Esophagus muscularis mucosa (tissue), 4 donors: ENCODE measurements at regions not wholly inside any gene's neighbourhood (a gene's known extent, or its start where the extent isn't known, plus 50 kb on each side); places are given as distances from the start of the nearest gene placed in this dataset.

ENCODE experiments used
- DNase-seq: peaks from one replicate; pipeline ENCODE4 v3.0.0-alpha.2; 2017; ENCODE audit errors: extremely low spot score
- H3K27ac ChIP-seq, 4 donors: fragments of 200-600 bp; sonication (generic); replicated peaks in 1 of 4; 1 replicate in 3 of 4; 2 replicates in 1 of 4; pipeline ENCODE4 v1.5.1; 2016 to 2019; ENCODE audit warnings: mild to moderate bottlenecking in 1 of 4
- H3K27me3 ChIP-seq, 4 donors: fragments of 200-600 bp; sonication (generic); one replicate each; pipeline versions ENCODE4 v1.5.1 to v1.6.0; 2016 to 2019
- H3K36me3 ChIP-seq, 4 donors: fragments of 200-600 bp; sonication (generic); one replicate each; pipeline ENCODE4 v1.5.1; 2016 to 2019
- H3K4me1 ChIP-seq, 4 donors: fragments of 200-600 bp; sonication (generic); one replicate each; pipeline ENCODE4 v1.5.1; 2016 to 2019
- H3K4me3 ChIP-seq, 4 donors: fragments of 200-600 bp; sonication (generic); 1 replicate in 2 of 4; 2 replicates in 2 of 4; pipeline ENCODE4 v1.5.1; 2016 to 2019; ENCODE audit warnings: mild to moderate bottlenecking in 4 of 4, moderate library complexity in 1 of 4
- H3K9me3 ChIP-seq, 4 donors: fragments of 200-600 bp; sonication (generic); 1 replicate in 3 of 4; 2 replicates in 1 of 4; pipeline ENCODE4 v1.5.1; 2016 to 2019
- EP300 ChIP-seq: sonication (generic); formaldehyde crosslinking; IDR thresholded peaks from one replicate; pipeline ENCODE4 v1.6.1; 2017; ENCODE audit warnings: antibody characterized with exemption
- POLR2A ChIP-seq: fragments of 450-650 bp; IDR thresholded peaks from one replicate; pipeline ENCODE4 v1.6.1; 2017; ENCODE audit warnings: antibody characterized with exemption, moderate library complexity, mild to moderate bottlenecking, low read depth
- POLR2AphosphoS5 ChIP-seq, 2 donors: sonication (generic); formaldehyde crosslinking; IDR thresholded peaks; one replicate each; pipeline ENCODE4 v1.6.1; 2017; ENCODE audit warnings: antibody characterized with exemption in 2 of 2
- WGBS: methylation state at CpG from one replicate; pipeline ENCODE4 v1.1.5; 2018; 5-methylcytosine and 5-hydroxymethylcytosine counted together
- intact Hi-C: fragments of 100-400 bp; cut with DNase I; formaldehyde crosslinking; loops from one replicate; pipeline ENCODE4 v1.15.1; 2023
- TF ChIP-seq, protein P1 (sequence below), 3 experiments: fragments of 200-600 bp in 2 of 3; fragments of 450-650 bp in 1 of 3; sonication (generic) in 2 of 3; IDR thresholded peaks; one replicate each; pipeline ENCODE4 v1.5.1; 2017 to 2019; ENCODE audit warnings: antibody characterized with exemption in 3 of 3, mild to moderate bottlenecking in 2 of 3, moderate library complexity in 1 of 3

DNA sequence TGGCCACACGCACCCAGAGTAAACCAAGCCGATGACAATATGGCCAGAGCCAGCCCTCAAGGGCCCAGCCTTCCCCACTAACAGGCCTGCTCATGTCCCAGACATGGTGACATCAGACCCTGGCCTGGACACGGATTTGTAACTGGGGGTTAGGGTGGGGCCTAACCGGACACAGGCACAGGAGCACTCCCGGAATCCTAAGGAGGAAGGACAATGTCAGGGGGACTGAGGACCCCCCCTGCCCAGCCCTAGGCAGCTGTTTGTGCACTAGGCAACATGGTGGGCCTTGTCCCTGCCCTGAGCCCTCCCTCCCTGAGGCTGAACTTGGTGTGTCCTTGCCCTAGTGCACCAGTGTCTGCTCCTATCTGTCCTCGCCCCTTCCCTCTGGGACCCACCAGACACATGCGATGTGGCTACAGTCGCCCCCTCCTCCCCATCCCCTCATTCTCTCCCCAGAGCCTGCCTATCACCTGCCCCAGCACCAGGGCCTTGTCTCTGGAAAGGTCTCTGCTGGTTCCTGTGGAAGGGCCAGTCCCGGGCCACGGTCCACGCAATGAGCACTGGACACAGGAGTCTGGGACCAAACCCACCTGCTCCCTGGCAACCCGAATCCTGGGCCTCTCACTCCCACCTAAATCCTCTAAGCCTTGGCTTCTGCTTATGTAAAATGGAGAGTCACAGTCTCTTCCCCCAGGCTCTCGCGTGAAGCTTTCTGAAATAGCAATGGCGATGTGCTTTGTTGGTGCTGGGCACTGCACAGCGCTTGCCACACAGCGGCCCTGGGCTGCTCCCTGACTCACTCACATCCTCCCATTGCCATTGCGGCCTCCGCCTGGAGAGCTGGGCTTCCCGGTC is 76.5 kb upstream of the RAB6C start:
- DNase-seq, result peak; percentile 79
- no peak overlapping the region for H3K4me3 ChIP-seq
- no peaks in the 10 kb centered on the region for H3K4me1 ChIP-seq
- 94% methylated on average over 20 of the region's 20 CpGs for whole genome bisulfite sequencing
- H3K36me3 ChIP-seq, result no peaks in the 10 kb centered on the region
- intact Hi-C loops, result no loop called here
- H3K27me3 ChIP-seq, result peaks cover 0 to 14% (median 0%) of the 10 kb centered on the region in 4 donors
- TF ChIP-seq EP300 (no peak), POLR2A (no peak), POLR2AphosphoS5 (IDR thresholded peaks at IDR 0.05) (no peak)
- TF ChIP-seq, protein P1, sequence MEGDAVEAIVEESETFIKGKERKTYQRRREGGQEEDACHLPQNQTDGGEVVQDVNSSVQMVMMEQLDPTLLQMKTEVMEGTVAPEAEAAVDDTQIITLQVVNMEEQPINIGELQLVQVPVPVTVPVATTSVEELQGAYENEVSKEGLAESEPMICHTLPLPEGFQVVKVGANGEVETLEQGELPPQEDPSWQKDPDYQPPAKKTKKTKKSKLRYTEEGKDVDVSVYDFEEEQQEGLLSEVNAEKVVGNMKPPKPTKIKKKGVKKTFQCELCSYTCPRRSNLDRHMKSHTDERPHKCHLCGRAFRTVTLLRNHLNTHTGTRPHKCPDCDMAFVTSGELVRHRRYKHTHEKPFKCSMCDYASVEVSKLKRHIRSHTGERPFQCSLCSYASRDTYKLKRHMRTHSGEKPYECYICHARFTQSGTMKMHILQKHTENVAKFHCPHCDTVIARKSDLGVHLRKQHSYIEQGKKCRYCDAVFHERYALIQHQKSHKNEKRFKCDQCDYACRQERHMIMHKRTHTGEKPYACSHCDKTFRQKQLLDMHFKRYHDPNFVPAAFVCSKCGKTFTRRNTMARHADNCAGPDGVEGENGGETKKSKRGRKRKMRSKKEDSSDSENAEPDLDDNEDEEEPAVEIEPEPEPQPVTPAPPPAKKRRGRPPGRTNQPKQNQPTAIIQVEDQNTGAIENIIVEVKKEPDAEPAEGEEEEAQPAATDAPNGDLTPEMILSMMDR (IDR thresholded peaks at IDR 0.05), result no peak
- peaks cover 0 to 4% (median 0%) of the 10 kb centered on the region in 4 donors for H3K9me3 ChIP-seq
- H3K27ac ChIP-seq, result no peak overlapping the region

DNA sequence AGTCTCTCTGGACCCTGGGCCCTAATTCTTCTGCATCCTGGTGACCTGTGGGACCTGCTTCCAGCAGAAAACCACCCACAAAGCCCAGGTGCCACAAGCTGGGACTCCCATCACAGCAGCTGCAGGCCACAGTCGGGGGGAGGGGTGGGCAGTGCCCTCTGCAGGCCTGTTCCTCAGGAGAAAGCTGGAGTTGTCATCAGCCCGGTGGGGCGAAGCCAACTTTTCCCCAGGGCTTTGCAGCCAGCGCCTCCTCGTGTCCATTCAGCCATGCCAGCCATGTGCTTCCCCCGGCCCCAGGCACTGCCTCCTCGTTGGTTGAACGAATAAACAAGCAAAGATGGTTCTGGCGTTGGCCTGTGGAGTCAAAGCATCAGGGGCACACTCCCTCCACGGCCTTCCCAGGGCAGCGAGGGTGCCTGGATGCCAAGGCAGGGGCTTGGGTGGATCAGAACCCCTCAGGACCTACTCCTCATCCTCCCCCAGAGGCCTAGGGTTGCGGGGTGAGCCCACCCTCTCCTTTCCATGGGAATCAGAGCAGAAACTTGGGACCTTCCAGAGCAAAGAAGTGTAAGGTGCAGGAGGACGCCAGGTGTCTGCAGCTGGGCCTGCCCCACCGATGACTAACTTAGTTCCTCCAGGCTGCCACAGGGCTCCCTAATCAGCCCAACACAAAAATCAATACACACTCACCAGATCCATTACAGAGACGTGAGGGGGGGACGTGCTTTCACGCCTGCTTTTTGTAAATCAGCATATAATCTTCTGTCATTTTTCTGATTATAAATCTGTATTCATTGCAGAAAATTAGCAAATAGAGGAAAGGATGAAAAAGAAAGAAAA is 75.7 kb upstream of the RAB6C start:
- Histone ChIP-seq H3K36me3 (no peaks in the 10 kb centered on the region), H3K9me3 (peaks cover 0 to 3% (median 0%) of the 10 kb centered on the region in 4 donors), H3K4me1 (no peaks in the 10 kb centered on the region), H3K4me3 (no peak overlapping the region), H3K27ac (no peak overlapping the region), H3K27me3 (peaks cover 0 to 14% (median 0%) of the 10 kb centered on the region in 4 donors)
- 73% methylated on average over 13 of the region's 17 CpGs for WGBS
- DNase-seq, result peak; percentile 90
- TF ChIP-seq POLR2A (no peak), POLR2AphosphoS5 (IDR thresholded peaks at IDR 0.05) (no peak), EP300 (no peak)
- TF ChIP-seq, protein P1 (IDR thresholded peaks at IDR 0.05), result no peak
- intact Hi-C loops, result no loop called here

DNA sequence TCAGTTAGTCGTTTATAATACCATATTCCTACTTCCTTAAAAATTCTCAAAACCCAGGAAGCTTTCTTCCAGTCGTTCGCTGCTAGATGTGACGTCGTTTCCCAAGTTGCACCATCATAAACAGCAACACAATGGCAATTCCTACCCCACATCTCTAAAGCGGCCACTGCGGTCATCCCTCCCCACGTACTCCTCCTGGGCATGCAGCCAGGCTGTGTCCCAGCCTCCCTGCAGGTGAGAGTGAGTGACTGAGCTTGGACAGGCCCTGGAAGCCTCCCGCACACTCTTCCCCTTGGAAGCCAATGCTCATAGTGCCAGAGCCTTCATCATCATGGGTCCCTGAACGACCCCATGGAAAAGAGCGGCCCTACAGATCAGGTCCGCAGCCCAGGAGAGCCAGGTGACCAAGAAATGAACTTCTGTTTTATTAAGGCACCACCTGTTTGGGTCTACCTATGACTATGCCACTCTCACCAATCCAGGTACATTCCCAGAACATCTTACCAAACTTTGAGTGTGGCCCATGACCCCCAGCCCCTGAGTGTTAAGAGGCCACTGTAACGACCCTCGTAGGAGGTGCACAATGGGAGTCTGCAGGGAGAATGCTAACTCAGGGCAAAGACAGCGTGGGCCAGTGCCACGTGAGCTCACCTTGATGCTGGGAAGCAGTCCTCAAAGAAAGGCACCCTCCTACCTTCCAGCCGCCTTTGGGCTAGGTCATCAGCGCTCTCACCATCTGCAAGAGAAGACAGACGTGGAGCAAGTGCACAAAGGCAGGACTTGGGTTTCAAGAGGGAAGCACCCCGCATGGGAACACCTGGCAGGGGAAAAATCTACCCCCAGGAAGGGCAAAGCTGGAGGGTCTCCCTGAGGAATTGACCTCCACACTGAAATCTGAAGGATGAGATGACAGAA is 74.7 kb upstream of the RAB6C start:
- TF ChIP-seq, protein P1 (IDR thresholded peaks at IDR 0.05), result no peak

DNA sequence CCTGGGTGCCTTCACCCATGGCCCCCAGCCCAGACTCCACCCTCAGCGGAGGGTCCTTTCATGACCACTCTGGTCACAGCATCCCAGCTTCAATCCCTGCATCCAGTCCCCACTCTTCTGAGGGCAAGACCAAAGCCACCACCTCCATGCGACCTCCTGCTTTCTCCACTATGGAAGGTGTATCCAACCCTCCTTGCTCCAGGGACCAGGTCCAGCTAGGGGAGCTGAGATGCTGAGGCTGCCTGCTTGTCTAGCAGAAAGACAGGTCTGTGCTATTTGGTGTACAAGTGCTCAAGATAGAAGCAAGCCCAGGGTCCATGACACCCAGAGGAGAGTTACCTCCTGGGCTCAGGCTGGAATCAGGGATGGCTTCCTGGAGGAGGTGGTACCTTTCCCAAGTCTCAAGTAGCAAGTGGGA is 73.8 kb upstream of the RAB6C start:
- TF ChIP-seq EP300 (no peak), POLR2A (no peak), POLR2AphosphoS5 (IDR thresholded peaks at IDR 0.05) (no peak)
- TF ChIP-seq, protein P1 (IDR thresholded peaks at IDR 0.05), result no peak
- Histone ChIP-seq H3K27ac (no peak overlapping the region), H3K36me3 (no peaks in the 10 kb centered on the region), H3K27me3 (peaks cover 0 to 14% (median 0%) of the 10 kb centered on the region in 4 donors), H3K4me3 (no peak overlapping the region), H3K4me1 (no peaks in the 10 kb centered on the region), H3K9me3 (no peaks in the 10 kb centered on the region)
- peak; percentile 75 for DNase-seq
- intact Hi-C loops, result no loop called here
- 100% methylated on average over 2 of the region's 2 CpGs for WGBS

More for the DNA sequence above, 74.7 kb upstream of the RAB6C start:
- intact Hi-C loops, result no loop called here
- Histone ChIP-seq H3K27me3 (peaks cover 0 to 14% (median 0%) of the 10 kb centered on the region in 4 donors), H3K9me3 (no peaks in the 10 kb centered on the region), H3K36me3 (no peaks in the 10 kb centered on the region), H3K4me3 (no peak overlapping the region), H3K4me1 (no peaks in the 10 kb centered on the region), H3K27ac (no peak overlapping the region)
- WGBS, result 78% methylated on average over 14 of the region's 20 CpGs
- peak; percentile 88 for DNase-seq
